ENCODE measurements at regions not wholly inside any gene's neighbourhood (a gene's known extent, or its start where the extent isn't known, plus 50 kb on each side); places are given as distances from the start of the nearest gene placed in this dataset.

GRCh38 chr15:38894243-38894948 is 329.8 kb upstream of the RASGRP1 start:
- DNase-seq, result no peak

DNA sequence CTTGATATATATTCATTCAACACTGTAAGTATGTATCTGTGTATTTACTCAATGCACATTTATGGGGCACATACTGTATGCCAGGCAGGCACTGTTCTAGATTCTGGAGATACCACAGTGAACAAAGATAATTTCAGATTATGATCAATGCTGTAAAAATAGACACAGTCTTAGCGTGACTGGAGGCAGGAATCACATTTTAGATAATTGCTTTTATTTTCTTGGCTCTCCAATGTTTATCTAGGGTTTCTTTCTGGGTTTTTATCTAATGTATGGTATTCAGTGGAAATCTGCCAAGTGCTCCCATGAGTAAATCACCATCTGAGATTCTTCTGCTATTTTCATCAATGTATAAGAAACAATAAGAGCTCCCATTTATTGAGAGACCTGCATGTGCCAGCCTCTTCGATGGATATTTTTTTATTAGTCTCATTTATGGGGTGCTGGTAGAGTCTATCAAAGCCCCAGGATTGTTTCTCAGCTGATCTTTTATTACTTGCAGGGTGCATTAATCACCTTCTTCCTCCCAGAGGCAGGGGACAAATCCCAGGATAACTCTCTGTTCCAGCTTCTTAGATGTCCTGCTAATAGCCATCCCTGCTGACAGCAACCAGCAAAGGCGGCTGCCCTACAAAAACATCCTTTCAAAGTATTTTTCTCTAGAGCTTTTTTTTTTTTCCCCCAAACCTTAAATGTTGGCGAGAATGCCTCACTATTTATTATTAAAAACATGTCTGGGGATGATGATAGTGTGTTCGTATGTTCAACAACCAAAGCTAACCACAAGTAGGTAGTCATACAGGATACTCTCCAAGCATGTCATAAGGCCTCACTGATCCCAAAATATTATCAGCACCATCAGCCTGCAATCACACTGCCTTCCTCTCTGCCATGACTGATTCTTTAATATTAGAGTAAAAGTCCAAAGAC is 331.0 kb upstream of the RASGRP1 start:
- no peak for DNase-seq

DNA sequence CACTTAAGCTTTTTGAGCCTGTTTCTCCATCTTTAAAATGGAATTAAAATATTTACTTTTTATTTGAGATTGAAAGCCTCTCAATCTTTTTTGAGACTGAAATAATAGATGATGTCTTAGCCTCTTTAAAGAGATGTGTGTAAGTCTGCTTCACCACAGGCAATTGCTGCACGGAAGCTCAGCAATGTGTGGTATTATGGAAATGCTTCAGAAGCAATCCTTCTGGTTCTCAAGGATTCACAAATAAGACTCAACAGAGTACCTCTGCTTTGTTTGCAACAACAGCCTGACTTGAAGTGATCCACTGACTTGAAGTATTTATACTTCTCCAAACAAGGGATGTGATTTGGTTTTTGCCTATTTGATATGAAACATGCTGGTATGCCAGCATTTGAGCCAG is 332.0 kb upstream of the RASGRP1 start:
- no peak for DNase-seq

- no peak for DNase-seq
Measured at GRCh38 chr15:38897551-38897950, 332.9 kb upstream of the RASGRP1 start.

DNA sequence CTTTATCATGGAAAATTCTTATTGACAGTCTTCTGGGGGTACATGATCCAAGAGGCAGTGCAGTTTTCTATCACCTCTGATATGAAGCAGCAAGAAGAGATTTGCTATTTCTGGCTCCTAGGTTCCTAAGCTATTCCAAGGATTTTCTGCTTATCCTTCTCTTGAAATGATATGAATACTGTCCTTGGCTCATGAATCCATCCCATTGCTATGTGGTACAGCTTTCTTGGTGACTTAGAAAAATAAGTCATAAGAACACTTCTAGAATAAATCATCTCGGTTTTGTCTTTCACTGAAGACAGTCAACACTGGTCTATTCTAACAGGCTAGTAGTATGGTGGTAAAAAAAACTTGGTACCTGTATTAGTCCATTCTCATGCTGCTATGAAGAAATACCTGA is 333.6 kb upstream of the RASGRP1 start:
- DNase-seq, result no peak

DNA sequence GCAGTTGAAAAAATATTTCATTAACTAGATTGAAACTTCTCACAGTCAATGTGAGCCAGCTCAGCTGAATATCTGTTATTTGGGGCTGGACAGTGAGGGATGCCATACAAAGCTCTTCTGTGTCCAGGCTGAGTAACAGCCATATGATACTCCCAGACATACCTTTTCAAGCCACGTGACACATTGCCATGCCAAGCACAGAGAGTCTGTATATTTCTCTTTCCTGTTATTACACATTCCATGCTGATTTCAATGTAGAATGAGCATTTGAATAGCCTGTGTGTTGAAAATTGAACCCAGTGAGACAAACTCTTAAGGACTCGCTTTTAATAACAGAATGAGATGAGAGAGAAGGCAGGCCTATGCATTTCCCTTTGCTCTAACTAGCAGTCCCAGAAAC is 334.7 kb upstream of the RASGRP1 start:
- DNase-seq, result no peak

- DNase-seq, result no peak
Measured at GRCh38 chr15:38904298-38904697, 339.7 kb upstream of the RASGRP1 start.

DNA sequence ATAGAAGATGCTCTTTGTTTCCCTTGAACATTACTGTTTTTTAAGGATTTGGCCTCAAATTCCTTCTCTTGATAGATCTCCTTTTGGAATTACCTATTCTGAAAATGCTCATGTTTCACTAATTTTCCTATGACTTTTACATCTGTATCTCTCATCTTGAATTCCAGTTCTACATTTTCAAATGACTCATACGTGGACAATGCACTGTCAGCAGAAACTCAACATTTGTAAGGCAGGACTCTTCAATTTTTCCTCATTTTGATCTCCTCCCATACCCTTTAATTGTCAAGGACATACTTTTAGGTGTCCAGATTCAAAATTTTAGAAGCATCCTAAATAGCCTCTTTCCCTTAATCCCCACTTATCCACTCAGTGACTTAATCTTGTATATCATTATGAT is 341.0 kb upstream of the RASGRP1 start:
- DNase-seq, result no peak

GRCh38 chr15:38920966-38921365 is 356.4 kb upstream of the RASGRP1 start:
- no peak for DNase-seq

GRCh38 chr15:38921471-38921870 is 356.9 kb upstream of the RASGRP1 start:
- no peak for DNase-seq

GRCh38 chr15:38928431-38928830 is 363.8 kb upstream of the RASGRP1 start:
- no peak for DNase-seq

GRCh38 chr15:38930851-38931572 is 366.4 kb upstream of the RASGRP1 start:
- no peak for DNase-seq

GRCh38 chr15:38941399-38941953 is 376.9 kb upstream of the RASGRP1 start:
- no peak for DNase-seq

GRCh38 chr15:38944536-38944935 is 379.9 kb upstream of the RASGRP1 start:
- no peak for DNase-seq

DNA sequence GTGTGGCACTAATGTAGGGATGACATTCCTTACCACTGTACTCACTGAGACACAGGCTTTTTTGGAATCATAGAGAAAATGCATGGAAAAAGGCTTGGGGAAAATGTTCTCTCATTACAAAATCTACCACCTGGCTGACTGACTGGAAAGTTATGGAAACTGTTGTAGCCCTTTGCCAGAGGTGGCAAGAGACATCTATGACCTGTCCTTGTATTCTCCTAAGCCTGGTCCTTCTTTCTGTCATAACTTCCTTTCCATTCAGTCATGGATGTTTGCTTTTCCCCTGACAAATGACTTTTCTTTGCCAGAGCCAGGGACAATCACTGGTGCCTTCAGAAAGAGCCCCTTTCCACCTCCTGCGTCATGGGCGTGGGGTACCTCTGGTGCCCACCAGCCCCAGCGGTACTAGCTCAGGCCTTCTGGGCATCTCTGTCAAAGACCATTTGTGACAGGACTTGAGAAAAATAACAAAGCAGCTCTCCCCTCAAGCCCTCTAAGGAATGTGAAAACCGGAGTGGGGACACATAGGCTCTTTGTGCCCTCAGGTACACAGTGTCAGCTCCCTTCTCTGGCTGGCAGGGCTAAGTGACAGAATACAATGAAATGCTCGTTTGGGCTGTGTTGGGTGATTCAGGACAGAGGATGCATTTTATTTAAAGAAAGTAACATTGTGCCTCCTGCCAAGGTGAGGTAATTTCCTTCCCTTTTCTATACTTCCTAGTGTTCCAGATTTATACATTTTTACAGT is 381.1 kb upstream of the RASGRP1 start:
- no peak for DNase-seq

DNA sequence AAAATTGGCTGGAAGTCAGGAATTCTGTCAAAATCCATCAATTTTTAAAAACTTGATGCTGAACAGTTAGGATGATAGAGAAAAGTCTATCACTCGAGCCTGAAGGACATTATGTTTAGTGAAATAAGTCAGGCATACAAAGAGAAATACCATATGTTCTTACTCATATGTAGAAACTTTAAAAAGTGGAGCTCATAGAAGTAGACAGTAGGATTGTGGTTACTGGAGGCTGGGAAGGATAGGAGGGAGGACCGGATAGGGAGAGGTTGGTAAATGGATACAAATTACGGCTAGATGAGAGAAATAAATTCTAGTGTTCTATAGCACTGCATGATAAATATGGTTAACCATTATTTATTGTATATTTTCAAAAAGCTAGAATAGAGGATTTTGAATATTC is 389.5 kb upstream of the RASGRP1 start:
- no peak for DNase-seq

GRCh38 chr15:38961456-38961855 is 396.8 kb upstream of the RASGRP1 start:
- DNase-seq, result no peak

GRCh38 chr15:38961931-38962330 is 397.3 kb upstream of the RASGRP1 start:
- DNase-seq, result no peak

DNA sequence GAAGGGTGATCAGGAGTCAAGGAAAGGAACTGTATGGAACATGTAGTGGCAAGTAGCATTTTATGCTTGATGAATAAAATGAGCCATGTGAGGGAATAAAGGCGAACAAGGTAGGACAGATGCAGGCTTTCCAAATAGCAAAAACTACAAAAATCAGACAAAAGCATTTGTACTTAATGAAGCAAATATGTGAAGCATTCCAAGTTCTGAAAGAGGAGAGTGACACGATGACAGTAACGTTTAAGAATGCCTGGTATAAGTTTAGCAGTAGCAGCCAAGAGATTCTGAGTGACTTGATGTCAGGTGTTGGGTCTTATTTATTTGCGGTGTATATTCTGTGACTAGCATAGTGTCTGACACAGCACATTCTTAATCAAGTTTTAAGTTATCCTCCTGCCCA is 408.2 kb upstream of the RASGRP1 start:
- no peak for DNase-seq

GRCh38 chr15:38975282-38975990 is 410.8 kb upstream of the RASGRP1 start:
- DNase-seq, result no peak

- peak; percentile 1 for DNase-seq
Measured at GRCh38 chr15:38991126-38991525, 426.5 kb upstream of the RASGRP1 start.

- no peak for DNase-seq
Measured at GRCh38 chr15:38991701-38992100, 427.1 kb upstream of the RASGRP1 start.

All from NCI-H1694 treated with DMSO at 0.1 percent for 48 hours (cell line).